Erythroblast (primary cell): ENCODE measurements at regions not wholly inside any gene's neighbourhood (a gene's known extent, or its start where the extent isn't known, plus 50 kb on each side); places are given as distances from the start of the nearest gene placed in this dataset.

Experiments used
- DNase-seq, 2 experiments: peaks; one replicate each; lab custom pipeline; 2025; lab: John Stamatoyannopoulos, UW
- GATA1 ChIP-seq: IDR thresholded peaks from 2 replicates; pipeline ENCODE4 v1.6.1; 2011; ENCODE audit warnings: low read depth, mild to moderate bottlenecking, control low read depth, low read length, moderate library complexity
- POLR2A ChIP-seq: IDR thresholded peaks from 2 replicates; pipeline ENCODE4 v1.6.1; 2011; ENCODE audit warnings: mild to moderate bottlenecking, low read length

DNA sequence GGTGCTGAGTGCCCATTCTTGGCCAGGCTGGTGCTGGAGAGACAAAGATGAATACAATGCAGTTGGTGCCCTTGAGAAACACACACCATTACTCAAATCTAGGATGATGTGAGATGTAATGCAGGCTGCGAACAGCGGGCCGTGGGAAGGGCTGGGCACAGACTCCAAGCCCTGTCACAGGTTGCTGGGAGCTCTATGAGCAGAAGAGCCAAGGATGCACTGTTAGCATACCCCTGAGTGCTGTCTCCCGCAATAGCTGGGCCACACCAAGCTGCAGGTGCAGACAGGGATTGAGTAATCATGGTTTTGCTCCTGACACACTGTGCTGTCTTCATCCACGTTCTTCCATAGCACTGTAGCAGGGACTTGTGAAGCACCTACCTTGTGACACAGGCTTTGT is 247.5 kb upstream of the CRY1 start:
- no peak for TF ChIP-seq GATA1
- TF ChIP-seq POLR2A, result no peak
- no peak for DNase-seq

GRCh38 chr12:107344035-107344808 is 250.9 kb upstream of the CRY1 start:
- DNase-seq, result no peak
- no peak for TF ChIP-seq POLR2A
- no peak for TF ChIP-seq GATA1

- DNase-seq, result no peak
- TF ChIP-seq POLR2A, result no peak
- no peak for TF ChIP-seq GATA1
Observed at GRCh38 chr12:107347261-107347660, 253.9 kb upstream of the CRY1 start.

GRCh38 chr12:107349008-107349747 is 255.8 kb upstream of the CRY1 start:
- TF ChIP-seq POLR2A, result no peak
- TF ChIP-seq GATA1, result no peak
- DNase-seq, result no peak

DNA sequence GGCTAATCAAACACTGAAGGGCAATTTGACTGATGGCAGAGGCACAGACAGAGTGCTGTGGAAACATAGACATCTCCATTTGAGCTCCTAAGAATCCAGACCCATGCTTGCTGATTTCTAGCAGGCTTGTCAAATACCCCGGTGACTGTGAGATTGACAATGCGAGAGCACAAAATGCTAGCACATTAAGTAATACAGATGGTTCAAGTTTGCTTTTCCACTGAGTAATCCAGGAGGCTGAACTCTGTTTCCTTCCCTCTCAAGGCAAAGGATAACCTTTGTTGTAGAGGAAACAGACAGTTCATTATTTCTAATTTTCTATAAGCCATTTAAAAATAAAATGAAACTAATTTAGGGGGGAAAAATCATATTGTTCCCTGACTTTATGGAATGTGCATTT is 256.5 kb upstream of the CRY1 start:
- no peak for DNase-seq
- TF ChIP-seq POLR2A (no peak), GATA1 (no peak)

DNA sequence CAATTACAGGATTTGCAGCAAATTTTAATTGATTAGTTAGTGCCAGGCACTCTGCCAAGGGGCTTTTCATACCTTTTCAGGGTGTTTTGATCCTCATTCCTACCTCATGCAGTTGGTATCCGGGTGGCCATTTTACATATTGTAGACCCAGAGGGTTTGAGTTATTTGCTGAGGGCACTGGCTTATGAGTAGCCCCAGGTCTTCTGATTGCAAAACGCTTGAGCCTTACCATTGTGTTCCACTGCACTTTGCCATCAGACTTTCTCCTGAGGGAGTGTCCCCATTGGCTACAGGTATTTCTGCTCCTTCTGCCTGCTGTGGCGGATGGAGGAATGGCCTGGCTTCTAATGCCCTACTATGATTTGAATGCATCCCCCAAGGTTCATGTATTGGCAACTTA is 257.8 kb upstream of the CRY1 start:
- DNase-seq, result no peak
- TF ChIP-seq POLR2A, result no peak
- TF ChIP-seq GATA1, result no peak

DNA sequence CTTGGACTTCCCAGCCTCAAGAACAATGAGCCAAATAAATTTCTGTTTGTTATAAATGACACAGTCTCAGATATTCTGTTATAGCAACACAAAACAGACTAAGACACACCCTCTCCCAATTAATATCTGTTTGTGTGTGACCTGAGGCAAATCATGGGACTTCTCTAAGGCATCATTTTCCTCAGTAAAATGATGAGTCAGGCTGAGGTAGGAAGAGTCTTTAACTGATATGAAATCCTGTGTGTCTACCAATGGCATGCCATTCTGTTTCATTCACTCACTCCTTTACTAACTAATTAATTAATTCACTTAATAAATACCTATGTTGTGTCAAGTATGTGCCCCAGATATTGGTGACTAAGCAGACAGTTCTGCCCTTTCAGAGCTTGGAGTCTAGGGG is 258.4 kb upstream of the CRY1 start:
- no peak for TF ChIP-seq GATA1
- no peak for TF ChIP-seq POLR2A
- DNase-seq, result no peak

- no peak for DNase-seq
- no peak for TF ChIP-seq POLR2A
- TF ChIP-seq GATA1, result no peak
Observed at GRCh38 chr12:107352347-107353081, 259.2 kb upstream of the CRY1 start.

DNA sequence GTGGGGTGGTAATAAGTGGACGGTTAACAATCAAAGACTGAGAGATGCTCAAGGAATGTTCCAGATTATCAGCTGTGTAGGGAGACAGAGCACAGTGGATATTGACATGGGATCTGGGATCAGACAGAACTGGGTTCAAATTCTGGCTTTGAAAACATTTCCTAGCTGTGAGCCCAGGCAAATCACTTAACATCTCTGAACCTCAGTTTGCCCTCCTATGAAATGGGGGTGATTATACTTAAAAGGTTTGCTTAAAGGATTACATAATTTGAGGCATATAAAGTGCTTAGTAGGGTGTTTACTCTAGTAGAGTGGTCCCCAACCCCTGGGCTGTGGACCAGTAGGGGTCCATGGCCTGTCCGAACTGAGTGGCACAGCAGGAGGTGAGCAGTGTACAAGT is 260.0 kb upstream of the CRY1 start:
- DNase-seq, result no peak
- no peak for TF ChIP-seq GATA1
- no peak for TF ChIP-seq POLR2A

GRCh38 chr12:107355004-107355565 is 261.7 kb upstream of the CRY1 start:
- DNase-seq, result no peak
- no peak for TF ChIP-seq POLR2A
- no peak for TF ChIP-seq GATA1

- no peak for DNase-seq
Observed at GRCh38 chr12:107355612-107356011, 262.3 kb upstream of the CRY1 start.

DNA sequence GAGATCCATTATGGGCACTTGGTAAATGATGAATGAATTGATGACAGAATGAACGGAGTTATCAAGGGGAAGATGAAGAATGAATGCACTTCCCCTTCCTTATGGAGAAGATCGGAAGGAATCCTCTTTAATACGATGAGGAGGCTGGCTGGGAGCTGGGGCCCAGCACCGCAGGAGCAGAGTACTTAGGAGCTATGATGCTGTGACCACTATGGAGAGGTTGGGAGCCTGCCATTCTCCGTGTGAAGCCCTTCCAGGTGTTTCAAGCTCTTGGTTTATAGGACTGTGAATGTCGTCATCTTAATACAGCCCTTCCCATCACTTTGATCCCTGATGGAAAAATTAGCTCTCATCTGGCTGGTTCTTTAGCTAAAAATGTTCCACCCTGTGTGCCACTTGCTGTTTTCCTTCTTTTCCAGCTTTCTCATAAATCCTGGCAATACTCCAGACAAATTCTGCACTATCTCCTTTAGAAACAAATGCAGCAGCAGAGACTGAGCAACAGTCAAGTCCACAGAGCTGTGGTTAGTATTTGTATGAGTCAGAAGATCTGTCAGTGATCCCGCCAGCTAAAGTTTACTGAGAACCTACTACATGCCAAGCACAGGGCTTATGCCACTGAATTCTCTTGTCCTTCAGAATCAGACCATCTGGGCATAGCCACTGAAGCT is 263.1 kb upstream of the CRY1 start:
- no peak for DNase-seq
- TF ChIP-seq GATA1 (no peak), POLR2A (no peak)

More at GRCh38 chr12:107355612-107356011, 262.3 kb upstream of the CRY1 start:
- TF ChIP-seq GATA1, result no peak

GRCh38 chr12:107356937-107357295 is 263.6 kb upstream of the CRY1 start:
- no peak for TF ChIP-seq GATA1
- TF ChIP-seq POLR2A, result no peak
- no peak for DNase-seq

GRCh38 chr12:107359382-107359781 is 266.0 kb upstream of the CRY1 start:
- no peak for DNase-seq
- TF ChIP-seq GATA1 (no peak), POLR2A (no peak)

DNA sequence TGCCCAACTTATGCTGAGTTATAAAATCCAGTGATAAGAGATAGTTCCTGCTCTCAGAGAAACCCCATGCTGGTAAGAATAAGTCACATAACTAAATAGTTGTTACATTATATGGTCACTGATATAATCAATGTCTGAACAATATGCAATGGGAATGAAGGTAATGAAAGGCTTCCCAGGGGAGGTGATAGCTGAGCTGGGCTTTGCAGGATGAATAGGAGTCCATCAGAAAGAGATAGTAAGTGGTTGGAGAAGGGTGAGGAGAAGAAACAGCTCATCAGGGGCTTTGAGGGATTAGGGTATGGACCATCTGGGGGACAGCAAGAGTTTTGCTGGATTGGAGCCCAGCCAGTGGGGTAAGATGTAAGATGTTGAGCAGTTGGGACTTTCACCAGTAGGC is 266.7 kb upstream of the CRY1 start:
- no peak for DNase-seq
- no peak for TF ChIP-seq POLR2A
- no peak for TF ChIP-seq GATA1
